IgD-negative memory B cell (primary cell): ENCODE measurements at regions not wholly inside any gene's neighbourhood (a gene's known extent, or its start where the extent isn't known, plus 50 kb on each side); places are given as distances from the start of the nearest gene placed in this dataset.

Source experiments
- H3K27ac Mint-ChIP-seq, 3 donors: one replicate each; pipeline ENCODE4 v1.8.0; 2020 to 2022; ENCODE audit warnings: mild to moderate bottlenecking in 3 of 3, mixed read lengths in 3 of 3, moderate library complexity in 1 of 3
- H3K27me3 Mint-ChIP-seq: one replicate; pipeline ENCODE4 v1.8.0; 2021; ENCODE audit warnings: mixed read lengths
- H3K36me3 Mint-ChIP-seq: one replicate; pipeline ENCODE4 v1.8.0; 2020; ENCODE audit warnings: mild to moderate bottlenecking, mixed read lengths
- H3K4me1 Mint-ChIP-seq, 3 donors: one replicate each; pipeline ENCODE4 v1.8.0; 2020 to 2022; ENCODE audit warnings: mixed read lengths in 3 of 3, mild to moderate bottlenecking in 1 of 3
- H3K4me3 Mint-ChIP-seq, 4 donors: one replicate each; pipeline ENCODE4 v1.8.0; 2020 to 2022; ENCODE audit warnings: mild to moderate bottlenecking in 4 of 4, mixed read lengths in 4 of 4, moderate library complexity in 3 of 4
- H3K9me3 Mint-ChIP-seq, 3 donors: one replicate each; pipeline ENCODE4 v1.8.0; 2020 to 2021; ENCODE audit warnings: mixed read lengths in 3 of 3, mild to moderate bottlenecking in 1 of 3

DNA sequence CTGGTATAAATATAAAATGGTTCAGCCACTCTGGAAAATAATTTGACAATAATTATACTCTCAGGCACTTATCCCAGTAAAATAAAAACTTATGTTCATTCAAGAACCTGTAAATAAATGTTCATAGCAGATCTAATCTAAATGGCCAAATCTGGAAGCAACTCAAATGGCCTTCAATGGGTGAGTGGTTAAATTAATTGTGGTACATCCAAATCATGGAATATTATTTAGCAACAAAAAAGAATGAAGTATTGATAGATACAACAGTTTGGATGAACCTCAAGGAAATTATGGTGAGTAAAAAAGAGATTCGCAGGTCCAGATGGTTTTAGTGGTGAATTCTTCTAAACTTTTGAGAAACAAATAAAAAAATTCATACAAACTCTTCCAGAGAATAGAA lies 287.0 kb upstream of the ZC3H12C start:
- H3K27ac Mint-ChIP-seq = no peak overlapping the region
- H3K4me3 Mint-ChIP-seq = no peak overlapping the region
- no peaks in the 10 kb centered on the region for H3K27me3 Mint-ChIP-seq
- no peaks in the 10 kb centered on the region for H3K4me1 Mint-ChIP-seq
- H3K9me3 Mint-ChIP-seq = peaks cover under 1 to 11% (median 2%) of the 10 kb centered on the region in 3 donors
- H3K36me3 Mint-ChIP-seq = no peaks in the 10 kb centered on the region

DNA sequence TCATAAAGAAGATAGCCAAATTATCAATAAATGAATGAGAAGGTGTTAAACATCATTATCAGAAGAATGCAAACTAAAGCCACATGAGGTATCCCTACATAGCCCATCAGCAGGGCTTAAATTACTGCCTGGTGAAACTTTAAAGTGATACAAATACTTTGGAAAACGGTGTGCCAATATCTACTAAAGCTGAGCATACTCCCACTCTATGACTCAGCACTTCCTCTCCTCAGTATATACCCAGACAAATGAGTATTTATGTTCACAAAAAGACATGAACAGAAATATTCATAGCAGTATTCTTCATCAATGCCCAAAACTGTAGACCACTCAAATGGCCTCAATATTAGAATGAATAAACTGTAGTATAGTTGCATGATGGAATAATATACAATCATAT lies 284.6 kb upstream of the ZC3H12C start:
- Mint-ChIP-seq H3K36me3 (no peaks in the 10 kb centered on the region), H3K4me3 (no peak overlapping the region), H3K4me1 (no peaks in the 10 kb centered on the region), H3K27me3 (no peaks in the 10 kb centered on the region), H3K9me3 (peaks cover 2 to 6% (median 3%) of the 10 kb centered on the region in 3 donors), H3K27ac (no peak overlapping the region)

DNA sequence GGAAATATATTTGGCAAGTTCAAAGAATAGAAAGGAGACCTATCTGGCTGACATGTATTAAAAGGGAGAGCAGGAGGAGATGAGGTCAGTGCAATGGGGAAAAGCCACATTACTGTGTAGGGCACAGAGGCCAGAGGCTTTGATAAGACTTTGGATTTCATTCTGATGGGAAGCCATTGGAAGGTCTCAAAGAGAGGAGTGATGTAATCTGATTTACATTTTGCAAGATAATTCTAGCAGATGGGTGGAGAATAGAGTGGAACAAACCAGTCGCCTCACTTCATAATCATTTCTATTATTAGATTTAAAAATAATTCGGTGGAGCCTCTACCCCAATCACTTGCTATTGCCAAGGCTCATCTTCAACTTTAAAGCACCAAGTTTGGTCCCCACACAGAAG lies 278.4 kb upstream of the ZC3H12C start:
- Mint-ChIP-seq H3K4me1 (peaks cover 3 to 5% (median 4%) of the 10 kb centered on the region in 3 donors), H3K27ac (no peak overlapping the region), H3K9me3 (peaks cover 0 to 3% (median 0%) of the 10 kb centered on the region in 3 donors), H3K27me3 (no peaks in the 10 kb centered on the region), H3K36me3 (no peaks in the 10 kb centered on the region), H3K4me3 (no peak overlapping the region)

DNA sequence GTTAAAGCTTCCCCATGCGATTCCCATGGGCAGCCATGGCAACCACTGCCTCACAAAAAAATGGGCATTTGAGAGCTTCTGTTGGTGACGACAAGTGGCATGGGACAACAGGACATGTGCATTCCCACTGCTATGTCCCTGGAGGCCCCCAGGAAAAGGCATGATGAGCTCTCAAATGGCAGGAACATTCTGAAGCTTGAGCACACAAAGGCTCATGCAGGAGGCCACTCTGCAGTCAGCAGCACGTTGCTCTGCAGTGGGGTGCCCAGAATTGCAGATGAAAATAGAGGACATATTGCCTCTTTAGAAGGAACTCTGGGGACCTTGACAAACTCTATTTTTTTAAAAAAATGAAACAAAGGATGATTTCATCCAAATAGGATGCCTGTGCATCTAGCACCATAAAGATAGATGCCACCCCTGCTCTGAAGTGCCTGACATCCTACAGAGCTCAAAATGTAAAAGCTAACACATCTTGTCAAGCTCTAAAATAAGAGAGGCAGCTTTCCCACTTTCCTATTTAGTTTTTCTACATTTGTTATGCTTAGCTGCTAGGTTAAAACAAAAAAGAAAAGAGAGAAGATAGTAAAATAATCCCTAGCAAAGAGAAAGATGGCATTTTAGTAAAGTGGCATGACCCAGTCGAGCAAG lies 277.6 kb upstream of the ZC3H12C start:
- H3K4me1 Mint-ChIP-seq = peaks cover 3 to 5% (median 4%) of the 10 kb centered on the region in 3 donors
- no peak overlapping the region for H3K27ac Mint-ChIP-seq
- H3K36me3 Mint-ChIP-seq = no peaks in the 10 kb centered on the region
- no peak overlapping the region for H3K4me3 Mint-ChIP-seq
- H3K27me3 Mint-ChIP-seq = no peaks in the 10 kb centered on the region
- peaks cover 0 to 3% (median 0%) of the 10 kb centered on the region in 3 donors for H3K9me3 Mint-ChIP-seq

DNA sequence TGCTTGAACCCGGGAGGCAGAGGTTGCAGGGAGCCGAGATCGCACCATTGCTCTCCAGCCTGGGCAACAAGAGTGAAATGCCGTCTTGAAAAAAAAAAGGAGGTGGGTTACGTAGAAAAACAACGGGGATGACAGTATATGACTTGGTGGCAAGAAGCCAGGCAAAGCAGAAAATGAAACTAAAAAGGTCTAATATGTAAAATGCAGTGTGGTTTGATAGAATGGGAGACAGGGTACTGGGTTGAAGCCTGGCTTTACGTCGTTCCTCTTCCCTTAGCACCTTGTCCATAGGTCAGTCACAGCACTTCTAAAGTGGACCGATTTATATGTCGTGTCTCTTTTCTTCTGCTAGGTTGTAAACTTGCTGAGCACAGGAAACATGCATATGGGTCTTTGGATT lies 274.9 kb upstream of the ZC3H12C start:
- Mint-ChIP-seq H3K36me3 (no peaks in the 10 kb centered on the region), H3K4me3 (no peak overlapping the region), H3K27me3 (no peaks in the 10 kb centered on the region), H3K4me1 (peaks cover 3 to 5% (median 4%) of the 10 kb centered on the region in 3 donors), H3K9me3 (no peaks in the 10 kb centered on the region), H3K27ac (no peak overlapping the region)

DNA sequence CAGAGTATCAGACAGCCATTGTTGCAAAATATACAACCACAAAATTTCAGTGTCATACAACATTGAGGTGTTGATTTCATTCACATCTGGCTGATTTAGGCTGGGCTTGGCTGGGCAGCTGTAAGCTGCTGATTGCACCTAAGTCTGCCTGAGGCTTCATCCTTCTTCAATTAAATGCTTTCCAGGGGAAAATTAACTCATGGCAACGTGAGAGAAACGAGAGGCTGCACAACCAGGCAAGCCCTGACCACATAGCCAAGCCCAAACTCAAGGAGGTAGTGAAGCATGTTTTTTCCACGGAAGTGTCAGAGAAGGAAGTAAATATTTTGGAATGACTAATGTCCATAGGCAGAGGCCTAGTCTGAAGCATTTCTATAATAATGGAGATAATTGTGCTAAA lies 273.8 kb upstream of the ZC3H12C start:
- no peak overlapping the region for H3K27ac Mint-ChIP-seq
- H3K36me3 Mint-ChIP-seq = no peaks in the 10 kb centered on the region
- H3K27me3 Mint-ChIP-seq = no peaks in the 10 kb centered on the region
- H3K4me1 Mint-ChIP-seq = peaks cover 3 to 5% (median 4%) of the 10 kb centered on the region in 3 donors
- no peaks in the 10 kb centered on the region for H3K9me3 Mint-ChIP-seq
- H3K4me3 Mint-ChIP-seq = peak overlapping the region in 1 of 4 donors; percentile 29

DNA sequence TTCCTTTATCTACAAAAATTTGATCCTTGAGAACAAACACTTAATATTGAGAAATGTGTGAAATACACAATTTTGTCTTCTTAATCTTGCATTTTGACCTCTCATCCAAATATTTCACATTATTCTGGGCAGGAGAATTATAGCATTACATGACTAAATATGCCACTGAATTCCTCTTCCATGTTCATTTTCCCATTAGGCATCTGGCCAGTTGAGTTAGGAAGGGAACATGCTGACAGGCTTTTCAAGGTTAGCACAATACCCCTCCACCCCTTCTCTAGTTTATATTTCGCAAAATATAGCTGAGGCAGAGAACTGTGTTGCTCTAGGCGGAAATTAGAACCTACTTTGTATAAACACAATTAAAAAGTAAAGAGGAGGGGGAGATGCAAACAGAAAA lies 271.7 kb upstream of the ZC3H12C start:
- H3K36me3 Mint-ChIP-seq = no peaks in the 10 kb centered on the region
- H3K27me3 Mint-ChIP-seq = peaks cover 3% of the 10 kb centered on the region
- peaks cover 3 to 5% (median 4%) of the 10 kb centered on the region in 3 donors for H3K4me1 Mint-ChIP-seq
- H3K27ac Mint-ChIP-seq = no peak overlapping the region
- no peak overlapping the region for H3K4me3 Mint-ChIP-seq
- peaks cover 0 to under 1% (median 0%) of the 10 kb centered on the region in 3 donors for H3K9me3 Mint-ChIP-seq

DNA sequence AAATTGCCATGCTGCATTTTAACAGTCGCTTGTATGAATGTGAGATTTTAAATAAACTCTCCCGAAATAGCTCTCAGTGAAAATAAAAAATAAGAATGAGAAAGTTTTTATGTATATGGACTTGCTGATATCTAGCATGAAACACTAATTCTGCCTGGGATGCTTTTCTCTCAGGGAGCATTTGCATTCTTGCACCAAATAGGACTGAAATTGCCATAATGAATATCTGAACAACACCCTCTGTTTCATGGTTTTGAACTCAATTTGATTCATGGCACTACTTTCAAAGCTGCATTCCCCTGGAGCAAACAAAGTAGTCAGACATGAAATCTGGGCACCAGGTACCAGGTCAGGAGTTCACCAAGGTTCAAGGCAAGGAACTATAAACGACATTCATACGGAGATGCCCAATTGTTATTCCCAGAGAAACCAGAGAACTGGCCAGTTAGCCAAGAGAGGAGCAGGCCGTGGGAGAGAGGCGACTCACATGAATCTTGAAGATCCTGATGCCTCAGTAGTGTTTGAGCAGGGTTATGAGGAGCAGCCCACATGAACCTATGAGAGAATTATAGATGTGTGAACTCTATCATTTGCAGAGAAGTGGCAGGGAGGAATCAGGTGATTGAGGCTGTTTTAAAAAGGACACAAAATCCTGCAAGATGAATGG lies 270.6 kb upstream of the ZC3H12C start:
- Mint-ChIP-seq H3K4me3 (no peak overlapping the region), H3K9me3 (peaks cover 0 to 3% (median 0%) of the 10 kb centered on the region in 3 donors), H3K27ac (no peak overlapping the region), H3K27me3 (peaks cover 3% of the 10 kb centered on the region), H3K4me1 (peaks cover 3 to 5% (median 4%) of the 10 kb centered on the region in 3 donors), H3K36me3 (no peaks in the 10 kb centered on the region)

DNA sequence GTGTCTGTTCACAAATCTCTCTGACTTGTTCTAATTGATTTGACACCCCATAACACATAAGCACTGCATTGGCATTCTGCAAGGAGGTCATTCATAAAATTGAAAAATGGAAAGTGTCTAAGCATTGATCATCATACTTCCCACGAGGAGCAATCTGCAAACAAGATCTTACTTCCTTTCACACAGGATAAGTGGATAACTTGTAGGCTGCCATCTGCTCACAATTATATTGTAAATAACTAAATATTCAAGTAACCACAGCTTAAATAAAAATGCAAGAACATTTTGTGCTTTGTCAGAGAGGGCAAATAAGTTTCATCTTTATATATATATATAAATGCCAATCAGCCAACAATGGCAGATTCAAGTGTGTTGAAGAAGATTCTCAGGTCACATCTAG lies 264.8 kb upstream of the ZC3H12C start:
- H3K27ac Mint-ChIP-seq = no peak overlapping the region
- H3K9me3 Mint-ChIP-seq = peaks cover 0 to 4% (median 3%) of the 10 kb centered on the region in 3 donors
- H3K36me3 Mint-ChIP-seq = no peaks in the 10 kb centered on the region
- no peaks in the 10 kb centered on the region for H3K4me1 Mint-ChIP-seq
- H3K4me3 Mint-ChIP-seq = no peak overlapping the region
- peaks cover 3% of the 10 kb centered on the region for H3K27me3 Mint-ChIP-seq

DNA sequence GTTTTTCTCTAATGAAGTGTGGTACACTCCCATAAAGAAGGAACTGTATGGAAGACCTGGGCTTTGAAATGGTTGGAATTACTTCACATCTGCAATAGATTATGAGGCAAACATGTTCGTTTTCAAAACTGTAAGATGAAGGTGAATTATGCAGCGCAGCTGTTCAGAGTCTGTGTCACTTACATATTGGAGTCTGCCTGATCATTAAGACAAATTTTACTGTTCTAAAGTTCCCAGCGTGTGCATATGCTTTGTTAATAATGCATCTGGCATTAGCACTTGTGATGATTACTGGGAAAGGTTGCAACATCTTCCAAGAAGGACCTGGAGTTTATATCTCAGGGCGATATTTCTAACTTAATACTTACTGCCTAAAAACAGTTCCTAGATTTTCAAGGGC lies 255.2 kb upstream of the ZC3H12C start:
- Mint-ChIP-seq H3K9me3 (peaks cover 0 to 12% (median 4%) of the 10 kb centered on the region in 3 donors), H3K4me1 (no peaks in the 10 kb centered on the region), H3K27me3 (peaks cover 7% of the 10 kb centered on the region), H3K36me3 (no peaks in the 10 kb centered on the region), H3K4me3 (no peak overlapping the region), H3K27ac (no peak overlapping the region)

DNA sequence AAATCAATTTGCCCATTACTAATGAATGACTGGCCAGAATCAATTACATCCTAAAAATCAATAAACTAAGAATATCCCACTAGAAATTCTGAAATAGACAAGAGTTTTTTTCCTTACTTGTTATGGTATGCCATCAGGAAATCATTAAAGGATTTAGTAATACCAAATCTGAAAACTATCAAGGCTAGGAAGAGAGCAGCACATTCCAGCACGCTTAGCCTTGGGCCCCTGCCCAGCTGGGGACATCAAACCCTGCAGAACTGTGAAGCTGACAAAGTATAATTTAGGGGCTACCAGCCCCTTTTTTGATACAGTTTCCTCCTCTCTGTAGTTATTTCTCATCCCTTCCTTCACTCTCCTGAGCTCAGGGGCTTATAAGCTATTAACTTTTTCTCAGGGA lies 247.8 kb upstream of the ZC3H12C start:
- Mint-ChIP-seq H3K9me3 (peaks cover 0 to 4% (median 1%) of the 10 kb centered on the region in 3 donors), H3K4me3 (no peak overlapping the region), H3K36me3 (no peaks in the 10 kb centered on the region), H3K4me1 (no peaks in the 10 kb centered on the region), H3K27ac (no peak overlapping the region), H3K27me3 (no peaks in the 10 kb centered on the region)

DNA sequence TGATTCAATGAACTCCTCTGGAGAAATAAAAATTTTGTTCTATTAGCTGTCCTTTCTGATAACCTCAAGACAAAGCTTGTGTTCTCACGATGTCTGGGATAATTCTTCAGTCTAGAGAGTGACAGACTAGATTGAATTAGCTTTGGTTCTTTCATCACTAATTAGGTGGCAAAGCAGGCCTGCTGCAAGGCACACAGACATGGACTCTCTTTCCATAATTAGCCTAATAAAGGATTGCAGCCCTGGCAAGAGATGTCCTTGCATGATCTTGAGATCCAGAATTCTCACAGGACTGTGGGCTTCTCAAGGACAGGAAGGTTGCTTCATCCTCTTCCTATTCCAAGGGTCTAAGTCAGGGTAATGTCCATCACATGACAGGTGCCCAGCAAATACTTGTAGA lies 245.6 kb upstream of the ZC3H12C start:
- H3K27ac Mint-ChIP-seq = no peak overlapping the region
- H3K4me1 Mint-ChIP-seq = no peaks in the 10 kb centered on the region
- no peak overlapping the region for H3K4me3 Mint-ChIP-seq
- no peaks in the 10 kb centered on the region for H3K36me3 Mint-ChIP-seq
- H3K9me3 Mint-ChIP-seq = no peaks in the 10 kb centered on the region
- no peaks in the 10 kb centered on the region for H3K27me3 Mint-ChIP-seq

DNA sequence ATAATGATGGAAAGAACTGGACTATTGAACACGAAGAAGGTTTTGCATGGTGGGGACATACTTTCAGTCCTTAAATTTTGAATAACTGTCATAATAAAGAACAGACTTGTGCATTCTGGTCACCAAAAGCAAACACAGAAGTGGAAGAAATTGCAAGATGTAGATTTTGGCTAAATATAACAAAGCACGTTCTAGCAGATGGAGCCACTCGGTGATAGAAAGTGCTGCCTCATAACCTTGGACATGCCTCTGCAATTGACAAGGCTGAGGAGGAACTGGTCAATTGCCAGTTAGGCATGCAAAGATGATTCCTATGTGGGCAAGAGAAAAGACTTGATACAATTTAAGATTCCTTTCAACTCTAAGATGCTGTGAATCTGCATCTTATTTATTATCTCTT lies 244.1 kb upstream of the ZC3H12C start:
- H3K27me3 Mint-ChIP-seq = no peaks in the 10 kb centered on the region
- H3K9me3 Mint-ChIP-seq = no peaks in the 10 kb centered on the region
- no peaks in the 10 kb centered on the region for H3K36me3 Mint-ChIP-seq
- H3K4me3 Mint-ChIP-seq = no peak overlapping the region
- H3K4me1 Mint-ChIP-seq = no peaks in the 10 kb centered on the region
- no peak overlapping the region for H3K27ac Mint-ChIP-seq

DNA sequence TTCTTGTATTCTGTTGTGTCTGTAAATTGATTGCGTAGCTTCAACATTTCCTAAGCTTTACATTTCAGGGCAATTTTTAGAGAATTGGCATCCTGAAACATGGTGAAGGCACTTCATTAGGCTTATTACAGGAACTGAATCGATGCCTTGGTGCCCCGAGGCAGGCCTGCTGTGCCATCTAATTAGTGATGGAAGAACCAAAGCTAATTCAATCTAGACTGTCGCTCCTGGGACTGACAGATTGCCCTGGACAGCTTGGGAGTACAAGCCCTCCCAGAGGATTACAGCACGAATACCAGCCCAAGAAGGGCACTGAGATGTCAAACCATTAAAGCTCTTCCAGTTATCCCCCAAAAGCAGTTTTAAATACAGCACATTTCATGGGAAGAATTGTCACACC lies 243.2 kb upstream of the ZC3H12C start:
- Mint-ChIP-seq H3K27me3 (no peaks in the 10 kb centered on the region), H3K36me3 (no peaks in the 10 kb centered on the region), H3K27ac (no peak overlapping the region), H3K4me1 (no peaks in the 10 kb centered on the region), H3K4me3 (no peak overlapping the region), H3K9me3 (no peaks in the 10 kb centered on the region)

DNA sequence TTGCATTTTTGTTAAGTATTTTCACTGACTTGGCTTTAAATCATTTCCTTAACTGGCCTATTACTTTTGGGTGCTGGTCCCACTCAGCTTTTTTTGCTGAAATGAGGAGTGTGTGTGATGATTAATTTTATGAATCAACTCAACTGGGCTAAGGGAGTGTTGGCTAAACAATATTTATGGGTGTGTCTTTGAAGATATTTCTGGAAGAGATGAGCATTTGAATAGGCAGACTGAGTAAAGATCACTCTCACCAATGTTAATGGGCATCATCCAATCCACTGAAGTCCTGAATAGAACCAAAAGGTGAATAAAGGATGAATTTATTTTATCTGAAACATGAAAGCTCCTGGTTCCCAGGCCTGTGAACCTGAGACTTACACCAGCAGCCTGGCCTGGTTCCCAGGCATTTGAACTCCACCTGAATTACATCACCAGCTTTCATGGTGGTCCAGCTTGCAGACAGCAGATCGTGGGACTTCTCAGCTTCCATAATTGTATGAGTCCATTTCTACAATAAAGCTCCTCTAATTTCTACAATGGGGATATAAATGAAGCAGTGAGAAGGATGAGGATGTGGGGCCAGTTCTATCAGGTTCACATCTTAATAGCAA lies 241.3 kb upstream of the ZC3H12C start:
- no peaks in the 10 kb centered on the region for H3K9me3 Mint-ChIP-seq
- H3K36me3 Mint-ChIP-seq = no peaks in the 10 kb centered on the region
- no peaks in the 10 kb centered on the region for H3K27me3 Mint-ChIP-seq
- no peak overlapping the region for H3K4me3 Mint-ChIP-seq
- H3K27ac Mint-ChIP-seq = no peak overlapping the region
- H3K4me1 Mint-ChIP-seq = no peaks in the 10 kb centered on the region
